Lower lobe of right lung (tissue), 2 donors: ENCODE measurements at regions not wholly inside any gene's neighbourhood (a gene's known extent, or its start where the extent isn't known, plus 50 kb on each side); places are given as distances from the start of the nearest gene placed in this dataset.

Source experiments
- ATAC-seq, 2 donors: fragments of 200-7000 bp; cut with Tn5 transposase; one replicate each; pipeline ENCODE4 v1.9.1; 2020 to 2022; ENCODE audit warnings: mild to moderate bottlenecking in 2 of 2, moderate library complexity in 2 of 2
- DNase-seq: peaks from one replicate; pipeline ENCODE4 v3.0.0-alpha.2; 2020
- H3K27ac ChIP-seq: fragments of 200-600 bp; one replicate; pipeline ENCODE4 v1.8.0; 2022
- H3K27me3 ChIP-seq: fragments of 200-600 bp; one replicate; pipeline ENCODE4 v1.8.0; 2022; ENCODE audit warnings: low read depth
- H3K36me3 ChIP-seq: fragments of 200-600 bp; one replicate; pipeline ENCODE4 v1.8.0; 2022; ENCODE audit warnings: mild to moderate bottlenecking
- H3K4me1 ChIP-seq: fragments of 200-600 bp; one replicate; pipeline ENCODE4 v1.8.0; 2022
- H3K4me3 ChIP-seq: fragments of 200-600 bp; one replicate; pipeline ENCODE4 v1.8.0; 2022; ENCODE audit warnings: mild to moderate bottlenecking
- H3K9me3 ChIP-seq: fragments of 200-600 bp; one replicate; pipeline ENCODE4 v1.8.0; 2022
- intact Hi-C: fragments of 100-400 bp; cut with DNase I; formaldehyde crosslinking; loops from one replicate; pipeline ENCODE4 v1.11.0; 2022
- TF ChIP-seq, protein P1 (sequence below): fragments of 200-600 bp; IDR thresholded peaks from one replicate; pipeline ENCODE4 v1.8.0; 2022; ENCODE audit warnings: antibody characterized with exemption, mild to moderate bottlenecking
- donor health status: DM: no; HTN: yes; CAD: no; lungs with severe emphysema.

GRCh38 chr17:36741019-36741902 lies 139.9 kb downstream of the MRM1 start:
- ATAC-seq: no peak

DNA sequence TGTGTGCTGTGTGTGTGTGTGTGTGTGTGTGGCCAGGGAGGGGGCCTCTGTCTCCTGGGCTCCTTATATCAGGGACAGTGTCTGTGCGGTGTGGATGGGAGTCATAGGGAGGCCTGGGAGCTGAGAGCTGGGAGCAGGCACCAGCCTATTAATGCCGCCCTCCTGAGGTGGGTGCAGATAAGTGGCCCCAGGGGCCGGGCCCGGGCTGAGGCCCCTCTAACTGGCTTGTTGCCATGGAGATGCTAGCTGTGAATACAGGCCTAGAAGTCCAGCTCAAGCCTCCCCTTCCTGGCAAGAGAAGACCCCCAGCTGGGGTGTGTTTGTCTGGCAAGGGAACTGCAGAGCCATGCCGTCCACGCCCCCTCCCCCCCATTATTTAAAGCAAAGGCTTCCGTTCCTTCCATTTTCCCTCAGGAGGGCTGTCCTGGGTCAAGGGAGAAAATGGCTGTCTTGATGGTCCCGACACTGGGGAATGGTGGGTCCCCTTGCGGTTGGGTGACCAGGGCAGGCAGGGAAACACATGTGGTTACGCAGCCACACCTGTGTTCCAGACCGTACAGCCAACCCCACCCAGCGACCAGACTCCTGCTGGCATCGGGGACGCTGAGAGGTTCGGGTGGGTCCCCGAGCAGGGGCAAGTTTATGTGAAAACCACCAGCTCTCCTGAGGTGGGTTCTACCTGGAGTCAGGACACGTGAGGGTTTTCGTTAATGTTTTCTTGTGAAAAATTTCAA lies 141.1 kb downstream of the MRM1 start:
- no peak for ATAC-seq
- Histone ChIP-seq H3K36me3 (no peaks in the 10 kb centered on the region), H3K4me3 (no peak overlapping the region), H3K4me1 (no peaks in the 10 kb centered on the region), H3K27ac (no peak overlapping the region), H3K27me3 (no peaks in the 10 kb centered on the region), H3K9me3 (no peaks in the 10 kb centered on the region)
- intact Hi-C loops: no loop called here
- DNase-seq: peak; percentile 25
- TF ChIP-seq, protein P1, sequence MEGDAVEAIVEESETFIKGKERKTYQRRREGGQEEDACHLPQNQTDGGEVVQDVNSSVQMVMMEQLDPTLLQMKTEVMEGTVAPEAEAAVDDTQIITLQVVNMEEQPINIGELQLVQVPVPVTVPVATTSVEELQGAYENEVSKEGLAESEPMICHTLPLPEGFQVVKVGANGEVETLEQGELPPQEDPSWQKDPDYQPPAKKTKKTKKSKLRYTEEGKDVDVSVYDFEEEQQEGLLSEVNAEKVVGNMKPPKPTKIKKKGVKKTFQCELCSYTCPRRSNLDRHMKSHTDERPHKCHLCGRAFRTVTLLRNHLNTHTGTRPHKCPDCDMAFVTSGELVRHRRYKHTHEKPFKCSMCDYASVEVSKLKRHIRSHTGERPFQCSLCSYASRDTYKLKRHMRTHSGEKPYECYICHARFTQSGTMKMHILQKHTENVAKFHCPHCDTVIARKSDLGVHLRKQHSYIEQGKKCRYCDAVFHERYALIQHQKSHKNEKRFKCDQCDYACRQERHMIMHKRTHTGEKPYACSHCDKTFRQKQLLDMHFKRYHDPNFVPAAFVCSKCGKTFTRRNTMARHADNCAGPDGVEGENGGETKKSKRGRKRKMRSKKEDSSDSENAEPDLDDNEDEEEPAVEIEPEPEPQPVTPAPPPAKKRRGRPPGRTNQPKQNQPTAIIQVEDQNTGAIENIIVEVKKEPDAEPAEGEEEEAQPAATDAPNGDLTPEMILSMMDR: no peak

More at GRCh38 chr17:36741019-36741902, 139.9 kb downstream of the MRM1 start:
- no peak overlapping the region for H3K27ac ChIP-seq
- no peaks in the 10 kb centered on the region for H3K4me1 ChIP-seq
- no peak overlapping the region for H3K4me3 ChIP-seq
- DNase-seq: peak; percentile 10
- H3K27me3 ChIP-seq: peaks cover under 1% of the 10 kb centered on the region
- intact Hi-C loops: no loop called here
- no peaks in the 10 kb centered on the region for H3K36me3 ChIP-seq
- TF ChIP-seq, protein P1: no peak
- H3K9me3 ChIP-seq: no peaks in the 10 kb centered on the region

- ATAC-seq: peak; percentile 81 to 87
- intact Hi-C loops: no loop called here
- H3K4me3 ChIP-seq: no peak overlapping the region
- H3K36me3 ChIP-seq: no peaks in the 10 kb centered on the region
- TF ChIP-seq, protein P1: no peak
- peak; percentile 59 for DNase-seq
- no peak overlapping the region for H3K27ac ChIP-seq
- no peaks in the 10 kb centered on the region for H3K9me3 ChIP-seq
- H3K4me1 ChIP-seq: no peaks in the 10 kb centered on the region
- H3K27me3 ChIP-seq: no peaks in the 10 kb centered on the region
Observed at GRCh38 chr17:36743130-36743529, 141.7 kb downstream of the MRM1 start.

DNA sequence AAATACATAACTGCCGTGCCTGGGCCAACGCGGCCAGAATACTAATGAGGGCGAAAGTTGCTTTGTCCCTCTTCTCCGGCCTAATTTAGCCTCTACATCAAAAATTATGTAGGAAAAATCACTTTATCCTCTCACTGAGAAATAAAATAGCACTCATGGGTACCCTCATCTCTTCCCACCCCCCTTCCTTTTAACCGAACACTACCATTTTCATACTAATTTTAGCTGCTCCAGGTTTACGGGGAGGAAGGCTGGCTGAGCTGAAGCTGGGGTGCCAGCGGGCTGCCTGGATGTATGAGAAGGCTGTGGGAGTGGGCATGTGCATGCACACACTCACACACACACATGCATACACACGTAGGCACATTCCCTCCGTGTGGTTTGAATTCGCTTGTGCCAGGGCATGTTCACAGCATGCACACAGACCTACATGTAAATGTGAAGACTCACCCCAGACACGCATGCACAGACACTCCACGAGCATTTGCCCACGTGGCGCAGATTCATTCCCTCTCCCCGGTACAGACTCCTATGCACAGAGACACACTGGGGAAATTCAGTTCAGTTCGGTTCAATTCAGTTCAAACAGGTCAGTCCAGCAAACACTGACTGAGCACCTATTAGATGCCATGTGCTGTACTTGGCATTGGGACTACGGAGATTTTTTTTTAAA lies 145.1 kb downstream of the MRM1 start:
- Histone ChIP-seq H3K4me3 (no peak overlapping the region), H3K27me3 (peaks cover 5% of the 10 kb centered on the region), H3K27ac (no peak overlapping the region), H3K4me1 (no peaks in the 10 kb centered on the region), H3K9me3 (no peaks in the 10 kb centered on the region), H3K36me3 (no peaks in the 10 kb centered on the region)
- DNase-seq (no peak), ATAC-seq (no peak)
- intact Hi-C loops: no loop called here
- TF ChIP-seq, protein P1: no peak

- Histone ChIP-seq H3K27me3 (peaks cover 12% of the 10 kb centered on the region), H3K4me3 (no peak overlapping the region), H3K4me1 (no peaks in the 10 kb centered on the region), H3K27ac (no peak overlapping the region), H3K36me3 (no peaks in the 10 kb centered on the region), H3K9me3 (no peaks in the 10 kb centered on the region)
- intact Hi-C loops: no loop called here
- TF ChIP-seq, protein P1: no peak
- no peak for DNase-seq
- no peak for ATAC-seq
Observed at GRCh38 chr17:36747861-36748260, 146.5 kb downstream of the MRM1 start.
